Renal pelvis (tissue), 1 donor: ENCODE measurements at regions not wholly inside any gene's neighbourhood (a gene's known extent, or its start where the extent isn't known, plus 50 kb on each side); places are given as distances from the start of the nearest gene placed in this dataset.
"Not testable (repeated sequence)": the region's sequence is repeated elsewhere in the genome, so short reads cannot be mapped to it uniquely, and the experiment has no call there.

Experiments used
- DNase-seq: peaks from one replicate; pipeline ENCODE4 v3.0.0-alpha.2; 2013

DNA sequence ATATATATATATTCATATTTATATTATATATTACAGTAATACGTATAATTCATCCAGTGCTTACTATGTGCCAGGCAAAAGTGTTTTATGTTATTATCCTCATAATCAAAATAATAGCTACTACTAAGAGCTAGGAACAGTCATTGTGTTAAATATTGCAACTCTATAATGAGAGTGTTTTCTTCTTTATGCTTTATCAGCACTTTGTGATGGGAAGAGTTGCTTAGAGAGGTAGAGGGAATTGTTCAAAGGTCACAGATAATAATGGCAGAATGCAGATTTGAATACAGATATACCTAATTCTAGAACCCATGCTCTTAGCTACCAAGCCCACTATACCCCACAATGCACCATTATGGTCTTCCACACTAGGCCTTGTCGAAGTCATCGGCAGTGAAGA is 318.8 kb upstream of the PPARGC1A start:
- no peak for DNase-seq

GRCh38 chr4:24204708-24205107 is 314.9 kb upstream of the PPARGC1A start:
- DNase-seq: not testable (repeated sequence)

DNA sequence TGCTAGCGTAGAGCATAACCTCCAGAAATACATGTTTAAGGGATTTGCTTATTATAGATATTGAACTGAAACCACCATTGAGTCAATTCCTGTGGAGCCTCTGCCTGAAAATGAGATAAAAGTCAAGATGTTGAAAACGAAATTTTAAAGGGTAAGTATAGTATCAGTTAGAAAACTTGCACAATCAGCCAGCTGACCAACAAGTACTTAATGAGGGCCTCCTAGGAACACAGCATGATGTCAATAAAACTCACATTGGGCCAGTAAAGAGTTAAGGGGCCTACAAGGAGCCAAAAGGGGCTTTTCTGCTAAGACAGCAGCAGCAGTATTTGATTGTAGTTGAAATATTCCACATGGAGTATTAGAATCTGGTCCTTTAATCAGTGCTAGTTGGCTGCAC is 314.1 kb upstream of the PPARGC1A start:
- no peak for DNase-seq

DNA sequence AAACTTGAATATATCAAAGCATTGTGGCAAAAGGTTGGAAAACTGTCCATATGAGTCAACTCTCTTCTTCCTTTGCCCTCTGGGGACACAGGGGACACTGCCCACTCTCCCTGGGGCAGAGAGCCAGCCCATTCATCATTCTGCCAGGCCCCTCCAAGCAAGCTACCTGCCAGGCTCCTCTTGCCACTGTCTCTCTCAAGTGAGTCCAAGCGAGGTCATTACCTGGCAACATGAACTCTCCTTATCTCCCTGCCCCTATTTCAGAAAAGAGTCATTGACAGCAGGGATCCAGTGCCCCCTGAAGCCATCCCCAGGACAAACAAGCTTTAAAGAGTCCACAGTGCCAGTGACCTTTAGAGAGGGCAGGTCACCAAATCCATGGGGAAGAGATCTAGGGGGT is 312.7 kb upstream of the PPARGC1A start:
- DNase-seq: no peak

DNA sequence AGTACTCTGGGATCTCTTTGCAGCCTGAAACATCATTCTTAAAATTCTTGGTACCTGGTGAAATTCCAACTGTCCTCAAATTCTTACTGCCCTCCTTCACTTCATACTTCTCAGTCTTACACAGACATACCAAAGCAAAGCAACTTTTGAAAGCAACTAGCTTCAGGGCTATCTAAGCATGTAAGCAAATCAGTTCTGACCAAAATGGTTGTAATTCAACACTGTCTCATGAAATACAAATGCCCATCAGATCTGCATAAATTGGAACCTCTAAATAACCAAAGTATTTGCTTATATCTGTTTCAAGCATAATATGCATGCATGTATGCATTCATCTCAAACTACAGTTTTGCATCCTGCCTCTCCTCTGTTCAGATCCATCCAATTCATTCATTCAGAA is 308.1 kb upstream of the PPARGC1A start:
- no peak for DNase-seq

DNA sequence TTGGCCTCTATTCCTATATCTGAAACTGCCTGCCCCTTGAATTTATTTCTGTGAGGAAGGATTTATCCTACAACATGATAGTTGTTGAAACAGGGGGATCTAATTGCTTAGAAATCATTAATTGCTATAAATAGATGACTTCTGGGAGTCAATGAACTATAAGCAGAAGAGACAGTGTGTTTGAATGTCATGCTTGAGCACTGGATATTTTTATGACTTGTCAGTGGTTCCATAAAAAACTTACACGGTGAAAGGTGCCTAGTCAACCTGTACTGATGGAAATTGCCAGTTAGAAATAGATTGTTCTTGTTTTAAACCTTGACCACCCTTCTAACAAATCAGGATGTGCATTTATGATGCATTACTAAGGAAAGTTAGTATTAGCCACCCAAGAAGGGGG is 306.9 kb upstream of the PPARGC1A start:
- no peak for DNase-seq

- DNase-seq: no peak
Observed at GRCh38 chr4:24195991-24196736, 306.3 kb upstream of the PPARGC1A start.

GRCh38 chr4:24192018-24192641 is 302.3 kb upstream of the PPARGC1A start:
- no peak for DNase-seq

- DNase-seq: no peak
Observed at GRCh38 chr4:24190761-24191695, 301.2 kb upstream of the PPARGC1A start.

- DNase-seq: no peak
Observed at GRCh38 chr4:24188459-24188858, 298.6 kb upstream of the PPARGC1A start.

GRCh38 chr4:24186466-24186865 is 296.6 kb upstream of the PPARGC1A start:
- no peak for DNase-seq

- no peak for DNase-seq
Observed at GRCh38 chr4:24181005-24181404, 291.2 kb upstream of the PPARGC1A start.

DNA sequence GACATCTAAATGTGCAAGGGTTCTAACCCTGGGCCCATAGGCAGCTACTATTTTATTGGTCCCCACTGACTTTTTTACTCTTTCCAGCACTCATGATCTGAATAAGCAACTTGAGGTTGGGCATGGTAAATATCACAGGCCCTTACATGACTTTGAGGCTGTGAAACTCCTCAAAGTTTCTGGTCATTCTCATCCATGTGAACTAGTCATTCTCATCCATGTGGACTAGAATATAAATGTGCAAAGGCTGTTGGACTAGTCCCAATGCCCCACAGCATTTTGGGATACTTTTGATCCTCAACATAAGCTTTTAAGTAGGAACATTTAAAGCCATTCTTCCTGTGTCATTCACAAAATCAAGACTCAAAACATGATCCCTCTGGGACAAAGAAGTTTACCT is 290.7 kb upstream of the PPARGC1A start:
- DNase-seq: no peak

DNA sequence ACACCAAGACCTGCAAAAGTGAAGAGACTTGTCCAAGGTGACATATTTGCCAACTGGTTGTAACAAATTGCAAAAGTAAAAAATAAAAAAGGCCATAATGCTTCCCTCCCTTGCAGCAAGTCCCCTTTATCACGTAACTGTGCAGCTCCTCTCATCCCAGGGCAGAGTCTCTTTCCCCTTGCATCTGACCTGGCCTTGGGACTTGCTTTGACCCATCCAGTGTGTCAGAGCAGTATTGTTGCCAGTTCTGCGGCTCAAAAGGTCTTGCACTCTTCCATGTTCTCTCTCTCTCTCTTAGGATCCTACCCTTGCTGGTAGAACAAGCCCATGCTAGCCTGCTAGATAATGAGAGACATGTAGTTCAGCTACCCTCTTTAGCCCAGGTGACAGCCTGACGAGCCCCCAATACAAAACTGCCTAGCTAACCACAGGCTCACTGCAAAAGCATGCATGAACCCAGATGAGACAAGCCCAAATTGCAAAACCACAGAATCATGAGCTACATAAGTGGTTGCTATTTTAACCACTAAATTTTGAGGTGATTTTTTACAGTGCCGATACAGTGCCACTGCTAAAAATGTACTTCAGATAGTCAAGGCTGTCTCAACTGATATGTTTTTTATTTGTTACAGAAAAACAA is 289.5 kb upstream of the PPARGC1A start:
- no peak for DNase-seq

GRCh38 chr4:24177443-24177842 is 287.6 kb upstream of the PPARGC1A start:
- not testable (repeated sequence) for DNase-seq

DNA sequence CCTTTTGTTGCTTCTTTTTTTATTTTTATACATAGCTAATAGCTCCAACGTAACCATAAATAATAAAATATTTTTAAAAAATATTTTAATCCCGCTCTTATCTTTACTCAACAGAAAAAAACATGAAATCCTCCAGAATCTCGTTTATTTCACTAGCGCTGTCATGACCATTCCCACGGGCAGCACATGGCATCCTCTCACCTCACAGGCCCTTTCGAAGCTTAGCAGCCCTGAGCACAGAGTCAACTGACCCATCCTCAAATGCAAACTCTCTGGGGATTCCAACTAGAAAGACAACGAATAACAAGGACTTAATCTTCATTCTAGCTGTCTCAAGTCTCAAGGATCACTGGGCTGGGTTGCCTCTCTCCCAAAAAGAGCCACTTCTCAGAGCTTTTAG is 285.9 kb upstream of the PPARGC1A start:
- no peak for DNase-seq

GRCh38 chr4:24174602-24175001 is 284.8 kb upstream of the PPARGC1A start:
- DNase-seq: no peak

GRCh38 chr4:24172406-24172805 is 282.6 kb upstream of the PPARGC1A start:
- no peak for DNase-seq

DNA sequence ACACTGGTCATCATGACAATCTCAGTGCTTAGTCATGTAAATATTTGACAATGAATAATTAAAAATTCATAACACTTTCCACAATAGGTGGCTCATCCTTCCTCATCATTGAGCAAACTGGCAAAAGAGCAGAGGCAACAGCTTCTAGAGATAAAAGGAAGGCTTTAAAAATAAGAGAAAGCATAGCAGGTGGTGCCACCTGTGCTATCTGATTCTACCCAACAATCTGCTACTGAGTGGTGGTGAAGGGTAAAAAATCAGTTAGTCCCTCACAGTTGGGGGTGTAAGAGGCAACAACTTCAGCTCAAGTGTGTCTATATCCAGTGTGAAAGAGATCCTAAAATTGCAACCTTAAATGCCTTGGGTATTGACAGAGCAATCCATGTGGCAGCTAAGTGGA is 280.1 kb upstream of the PPARGC1A start:
- no peak for DNase-seq

GRCh38 chr4:24168658-24169057 is 278.8 kb upstream of the PPARGC1A start:
- DNase-seq: no peak

GRCh38 chr4:24166501-24166900 is 276.7 kb upstream of the PPARGC1A start:
- no peak for DNase-seq

GRCh38 chr4:24164797-24165196 is 274.9 kb upstream of the PPARGC1A start:
- no peak for DNase-seq
